ENCODE measurements at regions not wholly inside any gene's neighbourhood (a gene's known extent, or its start where the extent isn't known, plus 50 kb on each side); places are given as distances from the start of the nearest gene placed in this dataset.

GRCh38 chr10:47058961-47059391 lies 147.7 kb downstream of the PTPN20 start:
- Histone ChIP-seq H3K27ac (ENCODE audit: low read length in 2 of 2) (no peak overlapping the region), H2AFZ (ENCODE audit: insufficient read depth, low read depth, low read length, poor library complexity, severe bottlenecking) (no peak overlapping the region), H3K9me3 (ENCODE audit: control extremely low read depth in 1 of 3, control insufficient read depth in 2 of 3, insufficient read depth in 1 of 3, low read length in 2 of 3) (no peaks in the 10 kb centered on the region), H3K9ac (ENCODE audit: low read length) (no peak overlapping the region), H4K20me1 (ENCODE audit: control insufficient read depth, insufficient read depth, low read length, poor library complexity, severe bottlenecking) (no peaks in the 10 kb centered on the region), H3K4me1 (ENCODE audit: control insufficient read depth in 2 of 2, insufficient read depth in 2 of 2, low read length in 2 of 2) (no peaks in the 10 kb centered on the region), H3K4me3 (ENCODE audit: control extremely low read depth in 1 of 5, extremely low read depth in 1 of 5, insufficient read depth in 1 of 5, low read depth in 2 of 5, low read length in 4 of 5) (no peak overlapping the region), H3K27me3 (replicated peaks in 1 of 4; ENCODE audit: control extremely low read depth in 1 of 4, control insufficient read depth in 3 of 4, insufficient read depth in 4 of 4, low read length in 3 of 4) (peaks cover 0 to 4% (median 0%) of the 10 kb centered on the region in 4 experiments), H3K79me2 (ENCODE audit: control insufficient read depth, insufficient read depth, low read length) (no peaks in the 10 kb centered on the region), H3K36me3 (replicated peaks in 1 of 2; ENCODE audit: control extremely low read depth in 1 of 2, control insufficient read depth in 1 of 2, extremely low read depth in 1 of 2, insufficient read depth in 2 of 2, low read length in 1 of 2) (no peaks in the 10 kb centered on the region), H3K4me2 (replicated peaks; ENCODE audit: low read depth, low read length, poor library complexity, severe bottlenecking) (no peak overlapping the region)
- no peak for DNase-seq
- Mint-ChIP-seq H3K4me1 (no peaks in the 10 kb centered on the region), H3K4me3 (no peak overlapping the region), H3K27me3 (peaks cover 6% of the 10 kb centered on the region), H3K27ac (no peak overlapping the region), H3K9me3 (ENCODE audit: insufficient read depth) (no peaks in the 10 kb centered on the region)
- ChIA-PET POLR2A (no interaction called here), CTCF (interaction anchor here (1.7 kb wide), 1 partner anchor 11 kb away, joined by 5 read pairs; no protein-coding TSS in a partner anchor)
- 92% methylated on average over 11 of the region's 11 CpGs for WGBS (ENCODE audit: insufficient coverage)
- TF ChIP-seq CTCF (IDR thresholded peaks at IDR 0.05) (no peak), EZH2 (IDR thresholded peaks at IDR 0.05; ENCODE audit: borderline replicate concordance, insufficient read depth, low read depth, low read length, poor library complexity, severe bottlenecking) (no peak)
- intact Hi-C loops (cut with micrococcal nuclease): no loop called here
- ATAC-seq (ENCODE audit: low read depth): no peak

DNA sequence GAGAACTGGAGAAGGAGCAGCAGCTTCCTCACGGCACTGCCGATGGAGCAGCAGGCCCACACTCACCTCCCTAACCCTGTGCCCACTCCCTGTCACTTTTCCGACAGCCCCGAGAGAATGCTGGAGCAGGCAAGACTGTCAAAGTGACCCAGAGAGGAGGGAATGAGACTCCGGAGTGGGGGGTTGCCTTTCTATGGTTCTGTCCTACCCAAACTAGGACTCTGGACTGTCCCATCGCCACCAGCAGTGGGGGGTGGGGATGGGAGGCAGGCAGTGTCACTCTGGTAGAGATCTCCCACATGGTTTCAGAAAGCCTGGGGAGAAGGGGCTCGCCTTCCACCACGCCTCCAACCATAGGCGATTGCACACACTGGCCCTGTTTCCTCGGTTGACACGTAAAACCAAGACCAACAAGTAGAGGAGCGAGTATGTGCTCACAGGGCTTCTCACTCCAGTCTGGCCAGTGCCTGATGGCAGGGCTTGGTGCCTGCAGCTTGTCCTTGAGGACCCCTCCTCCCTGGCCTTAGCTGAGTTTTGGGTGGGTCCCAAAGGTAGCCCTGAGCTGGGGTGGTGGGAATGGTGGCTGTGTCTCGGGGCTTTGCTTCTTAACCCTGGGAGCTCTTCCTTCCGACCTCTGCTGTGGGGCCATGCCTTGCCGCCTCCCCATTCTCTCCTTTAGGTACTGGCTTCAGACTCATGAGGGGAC lies 148.5 kb downstream of the PTPN20 start:
- no peaks in the 10 kb centered on the region for H3K9me3 Mint-ChIP-seq (ENCODE audit: insufficient read depth)
- no peak for DNase-seq
- no peak overlapping the region for H3K4me3 ChIP-seq (ENCODE audit: control extremely low read depth in 1 of 5, extremely low read depth in 1 of 5, insufficient read depth in 1 of 5, low read depth in 2 of 5, low read length in 4 of 5)
- H3K9ac ChIP-seq (ENCODE audit: low read length): no peak overlapping the region
- H3K4me1 ChIP-seq (ENCODE audit: control insufficient read depth in 2 of 2, insufficient read depth in 2 of 2, low read length in 2 of 2): no peaks in the 10 kb centered on the region
- no peak overlapping the region for H3K4me2 ChIP-seq (replicated peaks; ENCODE audit: low read depth, low read length, poor library complexity, severe bottlenecking)
- no peaks in the 10 kb centered on the region for H3K79me2 ChIP-seq (ENCODE audit: control insufficient read depth, insufficient read depth, low read length)
- CTCF ChIA-PET: interaction anchor here (0.6 to 1.7 kb wide), 2 partner anchors 12 to 33 kb away, joined by 3 to 5 read pairs; no protein-coding TSS in a partner anchor
- H3K4me1 Mint-ChIP-seq: no peaks in the 10 kb centered on the region
- no peaks in the 10 kb centered on the region for H4K20me1 ChIP-seq (ENCODE audit: control insufficient read depth, insufficient read depth, low read length, poor library complexity, severe bottlenecking)
- 92% methylated on average over 12 of the region's 15 CpGs for WGBS (ENCODE audit: insufficient coverage)
- H3K27ac ChIP-seq (ENCODE audit: low read length in 2 of 2): no peak overlapping the region
- no peak overlapping the region for H2AFZ ChIP-seq (ENCODE audit: insufficient read depth, low read depth, low read length, poor library complexity, severe bottlenecking)
- no peak overlapping the region for H3K4me3 Mint-ChIP-seq
- POLR2A ChIA-PET: no interaction called here
- no peaks in the 10 kb centered on the region for H3K9me3 ChIP-seq (ENCODE audit: control extremely low read depth in 1 of 3, control insufficient read depth in 2 of 3, insufficient read depth in 1 of 3, low read length in 2 of 3)
- peaks cover 0 to 4% (median 0%) of the 10 kb centered on the region in 4 experiments for H3K27me3 ChIP-seq (replicated peaks in 1 of 4; ENCODE audit: control extremely low read depth in 1 of 4, control insufficient read depth in 3 of 4, insufficient read depth in 4 of 4, low read length in 3 of 4)
- no peak overlapping the region for H3K27ac Mint-ChIP-seq
- intact Hi-C loops (cut with micrococcal nuclease): no loop called here
- H3K27me3 Mint-ChIP-seq: peaks cover 6% of the 10 kb centered on the region
- no peaks in the 10 kb centered on the region for H3K36me3 ChIP-seq (replicated peaks in 1 of 2; ENCODE audit: control extremely low read depth in 1 of 2, control insufficient read depth in 1 of 2, extremely low read depth in 1 of 2, insufficient read depth in 2 of 2, low read length in 1 of 2)
- no peak for ATAC-seq (ENCODE audit: low read depth)
- TF ChIP-seq EZH2 (IDR thresholded peaks at IDR 0.05; ENCODE audit: borderline replicate concordance, insufficient read depth, low read depth, low read length, poor library complexity, severe bottlenecking): no peak
- TF ChIP-seq CTCF (IDR thresholded peaks at IDR 0.05): no peak
